Ovary (tissue), 7 donors: ENCODE measurements at regions not wholly inside any gene's neighbourhood (a gene's known extent, or its start where the extent isn't known, plus 50 kb on each side); places are given as distances from the start of the nearest gene placed in this dataset.

Experiments used
- DNase-seq, 5 donors: peaks; one replicate each; pipeline ENCODE4 v3.0.0-alpha.2; 2019 to 2020
- H3K27ac ChIP-seq, 2 donors: fragments of 200-600 bp; one replicate each; pipeline versions ENCODE4 v1.5.1 to v1.8.0; 2019 to 2022
- H3K27me3 ChIP-seq: fragments of 200-600 bp; one replicate; pipeline ENCODE4 v1.8.0; 2022
- H3K36me3 ChIP-seq: fragments of 200-600 bp; sonication (generic); one replicate; pipeline ENCODE4 v1.5.1; 2019
- H3K4me1 ChIP-seq: one replicate; pipeline ENCODE4 v1.8.1; 2013; ENCODE audit warnings: mild to moderate bottlenecking, moderate library complexity; ENCODE audit not compliant: insufficient read depth
- H3K4me3 ChIP-seq: fragments of 200-600 bp; sonication (generic); one replicate; pipeline ENCODE4 v1.5.1; 2017
- H3K9me3 ChIP-seq, 2 donors: fragments of 200-600 bp in 1 of 2; sonication (generic) in 1 of 2; one replicate each; pipeline versions ENCODE4 v1.5.1 to v1.8.1; 2013 to 2019; ENCODE audit warnings: mild to moderate bottlenecking in 1 of 2, moderate library complexity in 1 of 2
- EP300 ChIP-seq: sonication (generic); formaldehyde crosslinking; IDR thresholded peaks from one replicate; pipeline ENCODE4 v1.6.1; 2017; ENCODE audit warnings: antibody characterized with exemption
- POLR2A ChIP-seq: fragments of 450-650 bp; IDR thresholded peaks from one replicate; pipeline ENCODE4 v1.6.1; 2017; ENCODE audit warnings: antibody characterized with exemption, mild to moderate bottlenecking, moderate library complexity
- WGBS, 3 donors: extraction: QIAGEN DNeasy Blood & Tissue Kit in 1 of 3; methylation state at CpG; one replicate each; pipeline versions ENCODE4 v1.1.5 to v1.1.7; 2013 to 2017; 5-methylcytosine and 5-hydroxymethylcytosine counted together
- intact Hi-C, 4 donors: fragments of 100-400 bp; cut with DNase I; formaldehyde crosslinking; loops; one replicate each; pipeline versions ENCODE4 v1.11.0 to v1.15.1; 2022 to 2023
- TF ChIP-seq, protein P1 (sequence below), 3 donors: fragments of 450-650 bp in 2 of 3; fragments of 200-600 bp in 1 of 3; IDR thresholded peaks; one replicate each; pipeline versions ENCODE4 v1.5.1 to v1.8.0; 2016 to 2022; ENCODE audit warnings: antibody characterized with exemption in 3 of 3, mild to moderate bottlenecking in 1 of 3
- donor health status: DM: no; HTN: no; CAD: no; lungs with moderate emphysema.
- donor health status: DM: no; HTN: no; CAD: no.
- donor health status: Bipolar disorder and iron deficiency.
- donor health status: DM: no; HTN: no; CAD: no.
- donor health status: DM: yes; HTN: yes; CAD: no.

- 85 to 89% (median 86%) methylated on average over 3 of the region's 3 CpGs for WGBS, 3 donors
- H3K9me3 ChIP-seq, result no peaks in the 10 kb centered on the region
Measured at GRCh38 chr1:190738317-190738716, 260.7 kb upstream of the BRINP3 start.

GRCh38 chr1:190739926-190740325, 262.3 kb upstream of the BRINP3 start:
- 20 to 25% (median 20%) methylated on average over 2 of the region's 2 CpGs for WGBS, 3 donors
- intact Hi-C loops, result no loop called here

More at GRCh38 chr1:190738317-190738716, 260.7 kb upstream of the BRINP3 start:
- no peak for TF ChIP-seq EP300
- TF ChIP-seq POLR2A, result no peak
- TF ChIP-seq, protein P1, sequence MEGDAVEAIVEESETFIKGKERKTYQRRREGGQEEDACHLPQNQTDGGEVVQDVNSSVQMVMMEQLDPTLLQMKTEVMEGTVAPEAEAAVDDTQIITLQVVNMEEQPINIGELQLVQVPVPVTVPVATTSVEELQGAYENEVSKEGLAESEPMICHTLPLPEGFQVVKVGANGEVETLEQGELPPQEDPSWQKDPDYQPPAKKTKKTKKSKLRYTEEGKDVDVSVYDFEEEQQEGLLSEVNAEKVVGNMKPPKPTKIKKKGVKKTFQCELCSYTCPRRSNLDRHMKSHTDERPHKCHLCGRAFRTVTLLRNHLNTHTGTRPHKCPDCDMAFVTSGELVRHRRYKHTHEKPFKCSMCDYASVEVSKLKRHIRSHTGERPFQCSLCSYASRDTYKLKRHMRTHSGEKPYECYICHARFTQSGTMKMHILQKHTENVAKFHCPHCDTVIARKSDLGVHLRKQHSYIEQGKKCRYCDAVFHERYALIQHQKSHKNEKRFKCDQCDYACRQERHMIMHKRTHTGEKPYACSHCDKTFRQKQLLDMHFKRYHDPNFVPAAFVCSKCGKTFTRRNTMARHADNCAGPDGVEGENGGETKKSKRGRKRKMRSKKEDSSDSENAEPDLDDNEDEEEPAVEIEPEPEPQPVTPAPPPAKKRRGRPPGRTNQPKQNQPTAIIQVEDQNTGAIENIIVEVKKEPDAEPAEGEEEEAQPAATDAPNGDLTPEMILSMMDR (IDR thresholded peaks at IDR 0.05), result no peak
- Histone ChIP-seq H3K36me3 (no peaks in the 10 kb centered on the region), H3K4me3 (no peak overlapping the region), H3K27ac (no peak overlapping the region), H3K4me1 (no peaks in the 10 kb centered on the region), H3K27me3 (no peaks in the 10 kb centered on the region)
- intact Hi-C loops, result no loop called here
- no peak for DNase-seq

DNA sequence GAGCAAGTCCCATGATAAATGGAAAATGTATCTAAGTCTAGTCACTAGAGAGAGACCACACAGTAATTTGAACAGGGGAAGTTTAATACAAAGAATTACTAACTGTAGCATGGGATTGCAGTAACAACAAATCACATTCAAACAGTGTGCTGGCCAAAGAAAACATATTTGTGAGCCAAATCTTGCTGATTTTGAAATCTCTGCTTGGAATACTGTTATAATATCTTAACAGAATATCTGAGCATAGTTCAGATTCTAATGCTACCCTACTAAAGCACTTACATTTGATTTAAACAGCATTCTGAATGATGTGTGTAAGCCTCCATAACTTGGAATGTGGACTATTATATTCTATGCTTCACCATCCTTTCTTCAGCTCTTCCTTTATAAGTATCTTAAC, 270.0 kb upstream of the BRINP3 start:
- intact Hi-C loops, result no loop called here
- DNase-seq, result no peak
- Histone ChIP-seq H3K9me3 (no peaks in the 10 kb centered on the region), H3K27me3 (peaks cover 2% of the 10 kb centered on the region), H3K4me1 (no peaks in the 10 kb centered on the region), H3K27ac (no peak overlapping the region), H3K4me3 (no peak overlapping the region), H3K36me3 (no peaks in the 10 kb centered on the region)
- TF ChIP-seq, protein P1 (IDR thresholded peaks at IDR 0.05), result no peak
- no peak for TF ChIP-seq POLR2A

More at GRCh38 chr1:190739926-190740325, 262.3 kb upstream of the BRINP3 start:
- Histone ChIP-seq H3K36me3 (no peaks in the 10 kb centered on the region), H3K4me1 (no peaks in the 10 kb centered on the region), H3K27me3 (no peaks in the 10 kb centered on the region), H3K27ac (no peak overlapping the region), H3K9me3 (no peaks in the 10 kb centered on the region), H3K4me3 (no peak overlapping the region)
- no peak for DNase-seq
- TF ChIP-seq, protein P1 (IDR thresholded peaks at IDR 0.05), result no peak
- TF ChIP-seq EP300 (no peak), POLR2A (no peak)

DNA sequence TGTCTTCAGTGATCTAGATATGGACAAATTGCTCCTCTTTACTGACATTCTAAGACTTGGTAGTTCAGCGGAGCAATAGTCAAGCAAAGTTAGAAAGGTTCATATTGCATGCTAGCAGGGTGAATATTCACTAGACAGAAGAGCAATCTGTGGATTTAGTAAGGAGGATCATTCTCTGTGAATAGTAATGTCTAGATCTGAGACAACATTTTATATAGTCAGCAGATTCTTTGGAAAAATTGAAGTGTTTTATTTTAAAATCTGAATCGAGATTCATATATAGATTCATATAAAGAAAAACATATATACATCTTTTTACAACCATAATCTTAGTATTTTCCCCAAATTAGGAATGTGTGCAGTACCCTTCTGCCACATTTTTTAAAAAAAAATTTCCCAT, 274.5 kb upstream of the BRINP3 start:
- TF ChIP-seq EP300, result no peak
- TF ChIP-seq, protein P1 (IDR thresholded peaks at IDR 0.05), result no peak
- TF ChIP-seq POLR2A, result no peak
- H3K9me3 ChIP-seq, result no peaks in the 10 kb centered on the region
- no peaks in the 10 kb centered on the region for H3K36me3 ChIP-seq
- intact Hi-C loops, result loop anchor here in 1 of 4 donors (5.0 kb wide), 1 partner anchor 1210 kb away; no protein-coding TSS in a partner anchor
- no peak overlapping the region for H3K27ac ChIP-seq
- H3K4me3 ChIP-seq, result no peak overlapping the region
- 83 to 93% (median 87%) methylated on average over 2 of the region's 2 CpGs for WGBS, 3 donors
- peaks cover 2% of the 10 kb centered on the region for H3K27me3 ChIP-seq
- DNase-seq, result no peak
- no peaks in the 10 kb centered on the region for H3K4me1 ChIP-seq
